ENCODE measurements at regions not wholly inside any gene's neighbourhood (a gene's known extent, or its start where the extent isn't known, plus 50 kb on each side); places are given as distances from the start of the nearest gene placed in this dataset.

DNA sequence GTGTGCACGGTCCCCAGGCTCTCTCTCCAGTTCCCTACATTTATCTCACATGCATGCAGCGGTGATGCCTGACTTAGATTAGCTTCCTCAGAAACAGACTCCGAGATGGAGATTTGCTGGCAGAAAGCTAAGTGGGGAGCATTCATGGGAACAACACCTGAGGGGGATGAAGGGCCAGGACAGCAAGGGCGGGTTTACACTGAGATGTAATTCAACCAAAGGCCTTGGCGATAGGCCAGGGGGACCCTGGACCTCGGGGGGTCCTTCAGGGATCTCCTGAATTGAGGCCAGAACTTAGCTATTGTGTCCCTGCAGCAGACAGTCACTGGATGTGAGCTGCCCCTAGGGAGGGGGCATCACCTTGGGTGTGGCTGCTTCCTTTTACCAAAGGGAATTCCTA, 246.1 kb upstream of the CSF3R start:
- no peak for TF ChIP-seq POLR2AphosphoS5 (IDR thresholded peaks at IDR 0.05; ENCODE audit: borderline replicate concordance, low read depth, low read length)
- TF ChIP-seq EZH2 (IDR thresholded peaks at IDR 0.05) = no peak
- no peak for TF ChIP-seq FOXP2 (optimal IDR thresholded peaks at IDR 0.05; ENCODE audit: control extremely low read depth, extremely low read length, insufficient read depth)
